Activated naive CD8-positive, alpha-beta T cell treated with anti-CD3 and anti-CD28 coated beads for 36 hours (primary cell): ENCODE measurements at regions not wholly inside any gene's neighbourhood (a gene's known extent, or its start where the extent isn't known, plus 50 kb on each side); places are given as distances from the start of the nearest gene placed in this dataset.
"Not testable (repeated sequence)": the region's sequence is repeated elsewhere in the genome, so short reads cannot be mapped to it uniquely, and the experiment has no call there.

Experiments used
- DNase-seq: peaks from one replicate; pipeline ENCODE4 v3.0.0; 2021
- H3K27ac Mint-ChIP-seq: one replicate; pipeline ENCODE4 v1.8.0; 2022; ENCODE audit warnings: mild to moderate bottlenecking, moderate library complexity, mixed read lengths
- H3K27me3 Mint-ChIP-seq: one replicate; pipeline ENCODE4 v1.8.0; 2022; ENCODE audit warnings: mild to moderate bottlenecking, mixed read lengths
- H3K36me3 Mint-ChIP-seq: one replicate; pipeline ENCODE4 v1.8.0; 2021; ENCODE audit warnings: mild to moderate bottlenecking, mixed read lengths
- H3K4me1 Mint-ChIP-seq: one replicate; pipeline ENCODE4 v1.8.0; 2021; ENCODE audit warnings: mixed read lengths
- H3K4me3 Mint-ChIP-seq: one replicate; pipeline ENCODE4 v1.8.0; 2022; ENCODE audit warnings: mild to moderate bottlenecking, moderate library complexity, mixed read lengths
- H3K9me3 Mint-ChIP-seq: one replicate; pipeline ENCODE4 v1.8.0; 2022; ENCODE audit warnings: mixed read lengths

- H3K36me3 Mint-ChIP-seq, DNase-seq, H3K27ac Mint-ChIP-seq, H3K9me3 Mint-ChIP-seq, H3K4me1 Mint-ChIP-seq, H3K27me3 Mint-ChIP-seq, H3K4me3 Mint-ChIP-seq: not testable (repeated sequence)
Measured at GRCh38 chr2:201946746-201947145, 86.9 kb upstream of the FZD7 start.

DNA sequence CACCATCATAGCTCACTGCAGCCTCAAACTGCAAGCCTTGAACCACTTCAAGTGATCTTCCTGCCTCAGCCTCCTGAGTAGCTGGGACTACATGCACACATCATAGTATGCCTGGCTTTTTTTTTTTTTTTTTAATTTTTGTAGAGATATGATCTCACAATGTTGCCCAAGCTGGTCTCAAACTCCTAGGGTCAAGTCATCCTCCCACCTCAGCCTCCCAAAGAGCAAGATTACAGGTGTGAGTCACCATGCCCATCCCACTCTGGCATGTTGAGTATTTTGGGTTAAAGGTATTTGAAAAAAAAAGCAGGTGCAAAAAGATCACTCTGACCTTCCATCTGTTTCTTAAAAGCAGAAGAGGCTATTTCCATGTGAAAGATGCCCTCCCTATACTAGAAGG is 86.4 kb upstream of the FZD7 start:
- no peaks in the 10 kb centered on the region for H3K4me1 Mint-ChIP-seq
- DNase-seq: no peak
- peaks cover 8% of the 10 kb centered on the region for H3K27me3 Mint-ChIP-seq
- no peaks in the 10 kb centered on the region for H3K9me3 Mint-ChIP-seq
- H3K27ac Mint-ChIP-seq: no peak overlapping the region
- no peak overlapping the region for H3K4me3 Mint-ChIP-seq
- H3K36me3 Mint-ChIP-seq: no peaks in the 10 kb centered on the region

DNA sequence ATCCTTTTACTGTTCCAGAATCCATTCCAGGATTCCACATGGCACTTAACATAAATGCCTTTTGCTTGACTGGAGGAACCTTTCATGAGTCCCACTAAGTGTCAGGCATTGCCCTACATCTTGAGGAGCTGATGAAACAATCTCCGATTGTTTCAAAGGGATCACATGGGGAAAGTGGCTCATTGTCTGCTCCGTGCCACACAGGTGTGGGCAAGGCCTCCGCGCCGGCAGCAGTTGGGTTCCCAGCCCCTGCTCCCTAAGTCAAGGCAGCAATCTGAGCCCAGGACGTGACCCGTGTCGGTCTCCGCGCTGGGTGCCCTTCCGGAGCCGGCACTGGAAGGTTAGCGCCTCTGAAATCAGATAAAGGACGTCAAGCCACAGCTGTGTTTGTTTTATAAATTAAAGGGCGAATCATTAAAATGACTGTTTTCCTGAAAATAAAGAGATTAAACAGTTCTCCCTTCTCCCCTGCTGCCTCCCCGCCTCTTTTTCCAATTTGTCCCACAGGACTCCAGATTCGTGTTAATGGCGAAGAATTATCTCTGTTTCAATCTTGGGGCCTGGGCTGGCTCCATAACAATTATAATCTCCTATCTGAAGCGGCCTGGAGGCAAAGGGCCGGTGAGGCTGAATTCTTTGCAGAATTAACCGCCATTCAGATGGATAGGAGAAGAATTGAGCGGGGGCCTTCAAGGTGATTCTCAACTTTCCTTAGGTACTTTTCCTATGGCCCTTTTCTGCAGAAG is 84.3 kb upstream of the FZD7 start:
- no peaks in the 10 kb centered on the region for H3K36me3 Mint-ChIP-seq
- H3K9me3 Mint-ChIP-seq: no peaks in the 10 kb centered on the region
- H3K4me3 Mint-ChIP-seq: no peak overlapping the region
- H3K4me1 Mint-ChIP-seq: no peaks in the 10 kb centered on the region
- H3K27ac Mint-ChIP-seq: no peak overlapping the region
- peaks cover 8% of the 10 kb centered on the region for H3K27me3 Mint-ChIP-seq
- DNase-seq: no peak

- H3K27ac Mint-ChIP-seq: no peak overlapping the region
- H3K4me3 Mint-ChIP-seq: no peak overlapping the region
- H3K36me3 Mint-ChIP-seq: no peaks in the 10 kb centered on the region
- peaks cover 8% of the 10 kb centered on the region for H3K27me3 Mint-ChIP-seq
- no peak for DNase-seq
- H3K9me3 Mint-ChIP-seq: no peaks in the 10 kb centered on the region
- no peaks in the 10 kb centered on the region for H3K4me1 Mint-ChIP-seq
Measured at GRCh38 chr2:201949927-201950246, 83.8 kb upstream of the FZD7 start.

- no peaks in the 10 kb centered on the region for H3K36me3 Mint-ChIP-seq
- no peak overlapping the region for H3K4me3 Mint-ChIP-seq
- H3K9me3 Mint-ChIP-seq: no peaks in the 10 kb centered on the region
- H3K27ac Mint-ChIP-seq: no peak overlapping the region
- DNase-seq: no peak
- no peaks in the 10 kb centered on the region for H3K4me1 Mint-ChIP-seq
- H3K27me3 Mint-ChIP-seq: peaks cover 12% of the 10 kb centered on the region
Measured at GRCh38 chr2:201950606-201951005, 83.0 kb upstream of the FZD7 start.

- H3K9me3 Mint-ChIP-seq: no peaks in the 10 kb centered on the region
- no peak for DNase-seq
- H3K36me3 Mint-ChIP-seq: no peaks in the 10 kb centered on the region
- H3K27me3 Mint-ChIP-seq: peaks cover 15% of the 10 kb centered on the region
- H3K4me1 Mint-ChIP-seq: no peaks in the 10 kb centered on the region
- H3K27ac Mint-ChIP-seq: no peak overlapping the region
- H3K4me3 Mint-ChIP-seq: no peak overlapping the region
Measured at GRCh38 chr2:201952187-201952586, 81.5 kb upstream of the FZD7 start.

- H3K27ac Mint-ChIP-seq: no peak overlapping the region
- no peaks in the 10 kb centered on the region for H3K9me3 Mint-ChIP-seq
- peaks cover 7% of the 10 kb centered on the region for H3K27me3 Mint-ChIP-seq
- DNase-seq: no peak
- H3K36me3 Mint-ChIP-seq: no peaks in the 10 kb centered on the region
- H3K4me3 Mint-ChIP-seq: no peak overlapping the region
- no peaks in the 10 kb centered on the region for H3K4me1 Mint-ChIP-seq
Measured at GRCh38 chr2:201953396-201953795, 80.3 kb upstream of the FZD7 start.

DNA sequence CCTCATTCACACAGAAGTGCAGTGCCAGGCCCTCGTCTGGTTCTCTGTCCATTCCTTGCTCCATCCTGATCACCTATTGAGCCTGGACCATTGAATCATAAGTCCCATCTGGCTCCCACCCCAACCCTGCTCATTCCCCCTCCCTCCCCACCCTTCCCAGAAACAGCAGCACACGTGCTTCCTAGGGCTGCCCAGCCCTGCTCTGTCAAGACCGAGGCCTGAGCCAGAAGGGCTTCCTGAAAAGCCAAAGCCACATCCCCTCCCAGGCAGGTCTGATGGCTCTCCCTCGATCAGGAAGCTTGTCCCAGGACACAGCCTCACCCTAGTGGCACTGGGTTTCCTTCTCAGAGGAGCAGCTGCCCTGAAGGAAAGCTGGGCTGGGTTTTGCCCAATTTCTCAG is 79.8 kb upstream of the FZD7 start:
- Mint-ChIP-seq H3K9me3 (no peaks in the 10 kb centered on the region), H3K4me1 (no peaks in the 10 kb centered on the region), H3K27ac (no peak overlapping the region), H3K36me3 (no peaks in the 10 kb centered on the region), H3K4me3 (no peak overlapping the region), H3K27me3 (peaks cover 7% of the 10 kb centered on the region)
- no peak for DNase-seq

GRCh38 chr2:201955231-201955630 is 78.4 kb upstream of the FZD7 start:
- no peak overlapping the region for H3K27ac Mint-ChIP-seq

GRCh38 chr2:201955702-201956141 is 77.9 kb upstream of the FZD7 start:
- Mint-ChIP-seq H3K36me3 (no peaks in the 10 kb centered on the region), H3K27me3 (peaks cover 7% of the 10 kb centered on the region), H3K9me3 (no peaks in the 10 kb centered on the region), H3K4me1 (no peaks in the 10 kb centered on the region), H3K4me3 (no peak overlapping the region), H3K27ac (no peak overlapping the region)
- DNase-seq: no peak

More at GRCh38 chr2:201955231-201955630, 78.4 kb upstream of the FZD7 start:
- Mint-ChIP-seq H3K36me3 (no peaks in the 10 kb centered on the region), H3K9me3 (no peaks in the 10 kb centered on the region), H3K4me1 (no peaks in the 10 kb centered on the region), H3K27me3 (peaks cover 7% of the 10 kb centered on the region), H3K4me3 (no peak overlapping the region)
- DNase-seq: no peak

DNA sequence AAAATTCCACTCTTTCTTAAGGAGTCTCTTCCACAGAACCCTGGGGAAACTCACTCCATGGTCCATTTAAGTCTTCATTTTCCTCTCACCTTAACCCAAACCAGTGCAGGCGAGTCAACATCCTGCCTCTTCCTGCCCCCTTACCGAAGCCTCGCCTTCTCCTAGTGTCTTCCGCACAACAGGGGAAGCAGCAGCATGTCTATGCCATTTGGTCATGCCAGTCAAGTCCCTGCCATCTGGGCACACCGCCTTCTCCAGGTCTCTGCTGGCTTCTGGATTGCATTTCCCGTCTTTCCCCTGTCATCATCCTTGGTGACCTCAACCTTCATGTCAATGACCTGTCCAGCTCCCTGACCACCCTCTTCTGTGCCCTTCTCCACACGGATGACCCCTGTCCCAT is 77.3 kb upstream of the FZD7 start:
- no peak for DNase-seq
- no peaks in the 10 kb centered on the region for H3K4me1 Mint-ChIP-seq
- H3K36me3 Mint-ChIP-seq: no peaks in the 10 kb centered on the region
- H3K4me3 Mint-ChIP-seq: no peak overlapping the region
- H3K27ac Mint-ChIP-seq: no peak overlapping the region
- H3K9me3 Mint-ChIP-seq: no peaks in the 10 kb centered on the region
- H3K27me3 Mint-ChIP-seq: peaks cover 7% of the 10 kb centered on the region

- H3K4me3 Mint-ChIP-seq: no peak overlapping the region
- no peaks in the 10 kb centered on the region for H3K4me1 Mint-ChIP-seq
- H3K36me3 Mint-ChIP-seq: no peaks in the 10 kb centered on the region
- no peak for DNase-seq
- no peaks in the 10 kb centered on the region for H3K9me3 Mint-ChIP-seq
- H3K27ac Mint-ChIP-seq: no peak overlapping the region
- peaks cover 7% of the 10 kb centered on the region for H3K27me3 Mint-ChIP-seq
Measured at GRCh38 chr2:201957091-201957490, 76.6 kb upstream of the FZD7 start.

DNA sequence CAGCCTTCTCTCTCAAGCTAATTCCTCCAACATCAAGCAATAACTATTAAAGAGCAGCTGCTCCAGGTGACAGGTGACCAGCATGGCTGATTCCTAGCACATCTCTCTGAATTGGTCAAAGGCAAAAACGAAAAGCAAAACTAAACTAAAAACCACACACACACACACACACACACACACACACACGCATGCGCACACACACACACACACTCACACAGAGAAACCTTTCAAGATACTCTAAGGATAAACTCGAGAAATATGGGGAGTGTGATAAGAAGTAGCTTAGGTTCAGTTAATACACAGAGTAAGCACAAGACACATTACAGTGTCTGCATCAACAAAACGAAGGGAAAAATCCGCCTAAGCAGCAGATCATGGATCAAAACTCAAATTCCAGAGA is 74.5 kb upstream of the FZD7 start:
- Mint-ChIP-seq H3K4me1 (no peaks in the 10 kb centered on the region), H3K27ac (no peak overlapping the region), H3K36me3 (no peaks in the 10 kb centered on the region), H3K9me3 (no peaks in the 10 kb centered on the region), H3K4me3 (no peak overlapping the region), H3K27me3 (peaks cover 7% of the 10 kb centered on the region)
- no peak for DNase-seq

- no peak for DNase-seq
- H3K36me3 Mint-ChIP-seq: no peaks in the 10 kb centered on the region
- H3K4me3 Mint-ChIP-seq: no peak overlapping the region
- no peaks in the 10 kb centered on the region for H3K4me1 Mint-ChIP-seq
- no peak overlapping the region for H3K27ac Mint-ChIP-seq
- peaks cover 7% of the 10 kb centered on the region for H3K27me3 Mint-ChIP-seq
- no peaks in the 10 kb centered on the region for H3K9me3 Mint-ChIP-seq
Measured at GRCh38 chr2:201959626-201960025, 74.0 kb upstream of the FZD7 start.

- Mint-ChIP-seq H3K27me3 (peaks cover 6% of the 10 kb centered on the region), H3K4me1 (no peaks in the 10 kb centered on the region), H3K27ac (no peak overlapping the region), H3K4me3 (no peak overlapping the region), H3K9me3 (no peaks in the 10 kb centered on the region), H3K36me3 (no peaks in the 10 kb centered on the region)
- no peak for DNase-seq
Measured at GRCh38 chr2:201960305-201960704, 73.3 kb upstream of the FZD7 start.

- H3K27me3 Mint-ChIP-seq: no peaks in the 10 kb centered on the region
- no peaks in the 10 kb centered on the region for H3K36me3 Mint-ChIP-seq
- no peak overlapping the region for H3K27ac Mint-ChIP-seq
- no peaks in the 10 kb centered on the region for H3K9me3 Mint-ChIP-seq
- H3K4me1 Mint-ChIP-seq: no peaks in the 10 kb centered on the region
- DNase-seq: no peak
- H3K4me3 Mint-ChIP-seq: no peak overlapping the region
Measured at GRCh38 chr2:201961401-201961800, 72.3 kb upstream of the FZD7 start.
